ENCODE measurements at regions not wholly inside any gene's neighbourhood (a gene's known extent, or its start where the extent isn't known, plus 50 kb on each side); places are given as distances from the start of the nearest gene placed in this dataset.

DNA sequence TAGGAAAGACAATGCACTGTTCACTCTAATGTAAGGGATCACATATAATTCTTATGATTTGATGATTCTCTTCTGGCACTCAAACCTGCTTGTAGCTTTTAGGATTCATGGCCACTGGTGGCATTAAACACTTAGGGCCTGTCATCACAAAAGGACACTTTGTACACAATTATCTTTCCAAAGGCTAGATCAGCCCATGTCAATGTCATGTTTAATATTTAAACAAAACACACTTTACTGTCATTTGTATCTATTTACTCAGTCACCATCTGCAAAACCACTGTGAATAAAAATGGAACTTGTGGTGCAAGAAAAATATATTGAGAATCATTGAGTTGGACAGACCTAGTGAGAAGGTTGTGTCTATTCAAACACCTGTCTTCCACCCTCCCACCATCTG, 83.6 kb upstream of the TTC29 start:
- Histone ChIP-seq H3K36me3 (ENCODE audit: control insufficient read depth, low read depth, low read length) (no peaks in the 10 kb centered on the region), H3K27me3 (ENCODE audit: control insufficient read depth, insufficient read depth, low read length) (no peaks in the 10 kb centered on the region), H3K9ac (ENCODE audit: low read length) (no peak overlapping the region), H3K27ac (ENCODE audit: low read length) (no peak overlapping the region), H3K4me1 (ENCODE audit: control insufficient read depth, low read depth, low read length) (no peaks in the 10 kb centered on the region), H3K9me3 (ENCODE audit: control insufficient read depth, low read depth, low read length) (no peaks in the 10 kb centered on the region), H3K4me3 (ENCODE audit: low read length) (no peak overlapping the region)

DNA sequence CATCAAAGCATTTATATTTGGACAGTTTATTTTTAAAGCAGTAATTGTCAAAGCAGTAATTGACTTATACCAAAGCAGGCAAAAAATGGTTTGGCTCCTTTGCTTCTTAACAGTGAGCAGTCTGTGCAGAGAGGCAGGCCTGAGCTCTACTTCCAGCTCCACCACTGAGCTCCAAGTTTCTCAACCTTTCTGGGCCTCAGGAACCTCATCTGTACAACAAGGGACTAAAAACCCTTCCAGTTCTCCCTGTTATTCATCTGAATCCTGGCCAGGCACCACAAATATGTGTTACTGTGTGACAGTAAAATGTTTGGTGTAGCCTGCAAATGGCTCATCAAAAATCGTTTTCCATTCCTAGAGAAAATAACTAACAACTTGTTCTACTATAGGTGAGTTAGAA, 88.7 kb upstream of the TTC29 start:
- no peaks in the 10 kb centered on the region for H3K27me3 ChIP-seq (ENCODE audit: control insufficient read depth, insufficient read depth, low read length)
- no peaks in the 10 kb centered on the region for H3K9me3 ChIP-seq (ENCODE audit: control insufficient read depth, low read depth, low read length)
- no peaks in the 10 kb centered on the region for H3K36me3 ChIP-seq (ENCODE audit: control insufficient read depth, low read depth, low read length)
- H3K4me1 ChIP-seq (ENCODE audit: control insufficient read depth, low read depth, low read length): no peaks in the 10 kb centered on the region
- no peak overlapping the region for H3K9ac ChIP-seq (ENCODE audit: low read length)
- H3K4me3 ChIP-seq (ENCODE audit: low read length): no peak overlapping the region
- no peak overlapping the region for H3K27ac ChIP-seq (ENCODE audit: low read length)

- Histone ChIP-seq H3K4me3 (ENCODE audit: low read length) (no peak overlapping the region), H3K9me3 (ENCODE audit: control insufficient read depth, low read depth, low read length) (no peaks in the 10 kb centered on the region), H3K4me1 (ENCODE audit: control insufficient read depth, low read depth, low read length) (no peaks in the 10 kb centered on the region), H3K9ac (ENCODE audit: low read length) (no peak overlapping the region), H3K27me3 (ENCODE audit: control insufficient read depth, insufficient read depth, low read length) (no peaks in the 10 kb centered on the region), H3K36me3 (ENCODE audit: control insufficient read depth, low read depth, low read length) (no peaks in the 10 kb centered on the region), H3K27ac (ENCODE audit: low read length) (no peak overlapping the region)
Observed at GRCh38 chr4:147037069-147037468, 91.4 kb upstream of the TTC29 start.

DNA sequence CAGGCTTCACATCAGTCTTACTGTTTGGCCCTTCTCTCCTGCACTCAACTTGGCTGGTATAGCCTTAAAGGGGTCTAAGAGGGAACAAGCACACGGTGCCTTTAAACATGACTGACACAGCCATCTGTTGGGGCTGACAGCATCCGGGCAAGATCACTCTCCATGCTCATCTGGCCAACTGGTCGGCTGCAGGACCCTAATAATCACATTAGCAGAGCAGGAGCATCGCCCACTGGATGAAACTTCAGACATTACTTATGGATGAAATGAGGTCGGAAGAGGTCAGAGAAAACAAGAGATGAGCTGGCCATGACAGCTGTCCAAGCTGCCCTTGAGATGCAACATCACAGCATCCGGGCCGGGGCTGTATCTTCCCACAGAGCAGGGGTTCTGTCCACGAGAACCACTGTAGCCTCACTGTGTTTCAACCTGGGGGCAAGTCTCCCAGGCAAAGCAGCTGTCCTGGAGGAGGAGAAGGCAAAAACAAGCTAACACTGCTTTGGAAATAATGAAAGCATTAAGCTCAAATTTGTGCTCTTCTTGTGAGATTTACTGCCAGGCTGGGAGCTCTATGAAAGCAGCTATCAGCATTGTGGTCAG, 94.4 kb upstream of the TTC29 start:
- no peaks in the 10 kb centered on the region for H3K36me3 ChIP-seq (ENCODE audit: control insufficient read depth, low read depth, low read length)
- no peak overlapping the region for H3K27ac ChIP-seq (ENCODE audit: low read length)
- no peaks in the 10 kb centered on the region for H3K27me3 ChIP-seq (ENCODE audit: control insufficient read depth, insufficient read depth, low read length)
- no peaks in the 10 kb centered on the region for H3K4me1 ChIP-seq (ENCODE audit: control insufficient read depth, low read depth, low read length)
- no peak overlapping the region for H3K9ac ChIP-seq (ENCODE audit: low read length)
- H3K9me3 ChIP-seq (ENCODE audit: control insufficient read depth, low read depth, low read length): no peaks in the 10 kb centered on the region
- H3K4me3 ChIP-seq (ENCODE audit: low read length): no peak overlapping the region

DNA sequence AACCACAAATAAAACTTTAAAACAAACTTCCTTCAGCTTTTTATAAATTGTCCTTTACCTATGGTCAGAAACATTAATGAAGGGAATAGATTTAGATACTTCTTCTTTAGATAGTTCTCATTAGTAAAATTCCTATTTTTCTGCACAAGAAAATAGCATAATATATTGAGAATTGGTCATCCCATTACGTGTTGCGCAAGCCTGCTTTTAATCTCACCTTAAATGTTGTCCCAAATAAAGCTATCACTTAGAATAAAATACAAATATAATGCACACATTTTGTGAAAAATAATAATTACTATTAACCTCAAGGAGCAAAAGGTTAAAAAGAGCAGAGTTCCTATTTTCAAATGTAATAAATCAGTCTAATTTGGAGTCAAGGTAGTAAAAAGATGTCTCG, 95.2 kb upstream of the TTC29 start:
- H3K4me1 ChIP-seq (ENCODE audit: control insufficient read depth, low read depth, low read length): no peaks in the 10 kb centered on the region
- no peak overlapping the region for H3K9ac ChIP-seq (ENCODE audit: low read length)
- H3K36me3 ChIP-seq (ENCODE audit: control insufficient read depth, low read depth, low read length): no peaks in the 10 kb centered on the region
- H3K27me3 ChIP-seq (ENCODE audit: control insufficient read depth, insufficient read depth, low read length): no peaks in the 10 kb centered on the region
- no peak overlapping the region for H3K4me3 ChIP-seq (ENCODE audit: low read length)
- H3K27ac ChIP-seq (ENCODE audit: low read length): no peak overlapping the region
- no peaks in the 10 kb centered on the region for H3K9me3 ChIP-seq (ENCODE audit: control insufficient read depth, low read depth, low read length)

GRCh38 chr4:147041376-147041775, 95.7 kb upstream of the TTC29 start:
- Histone ChIP-seq H3K27me3 (ENCODE audit: control insufficient read depth, insufficient read depth, low read length) (no peaks in the 10 kb centered on the region), H3K9ac (ENCODE audit: low read length) (no peak overlapping the region), H3K36me3 (ENCODE audit: control insufficient read depth, low read depth, low read length) (no peaks in the 10 kb centered on the region), H3K27ac (ENCODE audit: low read length) (no peak overlapping the region), H3K9me3 (ENCODE audit: control insufficient read depth, low read depth, low read length) (no peaks in the 10 kb centered on the region), H3K4me3 (ENCODE audit: low read length) (no peak overlapping the region), H3K4me1 (ENCODE audit: control insufficient read depth, low read depth, low read length) (no peaks in the 10 kb centered on the region)

DNA sequence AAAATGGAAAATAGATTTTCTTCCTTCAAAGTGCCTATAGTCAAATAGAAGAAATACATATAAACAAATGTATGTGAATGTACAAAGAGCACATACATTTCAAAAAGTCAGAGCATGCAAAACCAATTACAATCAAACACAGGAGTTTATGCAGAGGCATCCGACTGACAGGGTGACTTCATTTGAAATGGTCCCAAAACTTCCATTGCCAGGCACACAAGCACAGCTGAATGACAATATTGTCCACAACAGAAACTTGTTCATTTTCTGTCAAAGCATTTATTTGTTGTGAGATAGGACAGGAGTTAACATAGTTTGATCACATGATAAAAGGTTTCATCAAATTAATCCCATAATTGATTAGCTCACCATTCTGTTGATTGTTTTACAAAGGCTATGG, 96.4 kb upstream of the TTC29 start:
- Histone ChIP-seq H3K27me3 (ENCODE audit: control insufficient read depth, insufficient read depth, low read length) (no peaks in the 10 kb centered on the region), H3K36me3 (ENCODE audit: control insufficient read depth, low read depth, low read length) (no peaks in the 10 kb centered on the region), H3K4me1 (ENCODE audit: control insufficient read depth, low read depth, low read length) (no peaks in the 10 kb centered on the region), H3K9me3 (ENCODE audit: control insufficient read depth, low read depth, low read length) (no peaks in the 10 kb centered on the region), H3K9ac (ENCODE audit: low read length) (no peak overlapping the region), H3K4me3 (ENCODE audit: low read length) (no peak overlapping the region), H3K27ac (ENCODE audit: low read length) (no peak overlapping the region)

GRCh38 chr4:147044241-147044640, 98.6 kb upstream of the TTC29 start:
- no peak overlapping the region for H3K9ac ChIP-seq (ENCODE audit: low read length)
- no peaks in the 10 kb centered on the region for H3K9me3 ChIP-seq (ENCODE audit: control insufficient read depth, low read depth, low read length)
- no peak overlapping the region for H3K27ac ChIP-seq (ENCODE audit: low read length)
- no peaks in the 10 kb centered on the region for H3K4me1 ChIP-seq (ENCODE audit: control insufficient read depth, low read depth, low read length)
- no peak overlapping the region for H3K4me3 ChIP-seq (ENCODE audit: low read length)
- H3K27me3 ChIP-seq (ENCODE audit: control insufficient read depth, insufficient read depth, low read length): no peaks in the 10 kb centered on the region
- no peaks in the 10 kb centered on the region for H3K36me3 ChIP-seq (ENCODE audit: control insufficient read depth, low read depth, low read length)

GRCh38 chr4:147049946-147050345, 104.3 kb upstream of the TTC29 start:
- no peak overlapping the region for H3K9ac ChIP-seq (ENCODE audit: low read length)
- no peaks in the 10 kb centered on the region for H3K27me3 ChIP-seq (ENCODE audit: control insufficient read depth, insufficient read depth, low read length)
- no peak overlapping the region for H3K27ac ChIP-seq (ENCODE audit: low read length)
- no peaks in the 10 kb centered on the region for H3K4me1 ChIP-seq (ENCODE audit: control insufficient read depth, low read depth, low read length)
- no peaks in the 10 kb centered on the region for H3K9me3 ChIP-seq (ENCODE audit: control insufficient read depth, low read depth, low read length)
- no peak overlapping the region for H3K4me3 ChIP-seq (ENCODE audit: low read length)
- no peaks in the 10 kb centered on the region for H3K36me3 ChIP-seq (ENCODE audit: control insufficient read depth, low read depth, low read length)

GRCh38 chr4:147050356-147050765, 104.7 kb upstream of the TTC29 start:
- Histone ChIP-seq H3K4me1 (ENCODE audit: control insufficient read depth, low read depth, low read length) (no peaks in the 10 kb centered on the region), H3K27ac (ENCODE audit: low read length) (no peak overlapping the region), H3K9ac (ENCODE audit: low read length) (no peak overlapping the region), H3K9me3 (ENCODE audit: control insufficient read depth, low read depth, low read length) (no peaks in the 10 kb centered on the region), H3K4me3 (ENCODE audit: low read length) (no peak overlapping the region), H3K27me3 (ENCODE audit: control insufficient read depth, insufficient read depth, low read length) (no peaks in the 10 kb centered on the region), H3K36me3 (ENCODE audit: control insufficient read depth, low read depth, low read length) (no peaks in the 10 kb centered on the region)

GRCh38 chr4:147052361-147052760, 106.7 kb upstream of the TTC29 start:
- Histone ChIP-seq H3K4me3 (ENCODE audit: low read length) (no peak overlapping the region), H3K4me1 (ENCODE audit: control insufficient read depth, low read depth, low read length) (peaks cover 4% of the 10 kb centered on the region)

DNA sequence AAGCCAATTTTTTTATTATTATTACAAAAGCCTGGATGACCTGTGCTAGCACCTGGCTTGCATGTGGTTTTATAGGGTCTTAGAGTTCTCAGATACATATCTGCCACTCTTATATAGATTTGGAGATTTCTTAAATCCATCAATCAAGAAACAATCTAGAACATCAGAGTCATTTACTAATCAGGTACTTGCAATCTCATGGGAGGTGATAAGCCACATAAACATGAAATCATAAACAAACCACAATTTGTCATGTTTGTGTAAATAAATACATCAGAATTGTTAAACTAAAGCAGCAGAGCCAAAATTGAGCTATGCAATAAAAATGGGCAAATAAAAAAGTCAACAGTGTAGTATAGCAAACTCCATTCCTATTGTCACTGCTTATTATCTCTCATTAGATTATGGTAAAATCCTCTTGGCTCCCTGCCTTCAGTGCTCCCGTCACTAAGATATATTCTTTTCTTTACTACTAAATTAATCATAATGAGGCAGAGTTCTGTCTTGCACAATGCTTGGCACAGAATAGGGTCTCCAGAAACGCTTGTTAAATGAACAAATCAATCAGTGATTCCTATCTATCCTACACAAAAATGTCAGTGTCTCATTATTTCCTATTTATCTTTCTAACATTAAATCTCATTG, 108.7 kb upstream of the TTC29 start:
- Histone ChIP-seq H3K27me3 (ENCODE audit: control insufficient read depth, insufficient read depth, low read length) (no peaks in the 10 kb centered on the region), H3K4me1 (ENCODE audit: control insufficient read depth, low read depth, low read length) (peaks cover 10% of the 10 kb centered on the region), H3K36me3 (ENCODE audit: control insufficient read depth, low read depth, low read length) (no peaks in the 10 kb centered on the region), H3K9ac (ENCODE audit: low read length) (no peak overlapping the region), H3K4me3 (ENCODE audit: low read length) (no peak overlapping the region), H3K9me3 (ENCODE audit: control insufficient read depth, low read depth, low read length) (no peaks in the 10 kb centered on the region), H3K27ac (ENCODE audit: low read length) (no peak overlapping the region)

More at GRCh38 chr4:147052361-147052760, 106.7 kb upstream of the TTC29 start:
- no peak overlapping the region for H3K27ac ChIP-seq (ENCODE audit: low read length)
- no peaks in the 10 kb centered on the region for H3K9me3 ChIP-seq (ENCODE audit: control insufficient read depth, low read depth, low read length)
- H3K36me3 ChIP-seq (ENCODE audit: control insufficient read depth, low read depth, low read length): no peaks in the 10 kb centered on the region
- no peaks in the 10 kb centered on the region for H3K27me3 ChIP-seq (ENCODE audit: control insufficient read depth, insufficient read depth, low read length)
- H3K9ac ChIP-seq (ENCODE audit: low read length): no peak overlapping the region
